Body of pancreas (tissue), 4 donors: ENCODE measurements at regions not wholly inside any gene's neighbourhood (a gene's known extent, or its start where the extent isn't known, plus 50 kb on each side); places are given as distances from the start of the nearest gene placed in this dataset.

Experiments
- ATAC-seq: fragments of 150-250 bp; one replicate; pipeline ENCODE4 v1.9.1; 2016
- DNase-seq, 4 donors: peaks; one replicate each; pipeline ENCODE4 v3.0.0-alpha.2; 2019
- H3K27ac ChIP-seq, 4 donors: fragments of 200-600 bp; sonication (generic); 1 replicate in 3 of 4; 2 replicates in 1 of 4; pipeline versions ENCODE4 v1.5.1 to v1.6.1; 2016 to 2019; ENCODE audit warnings: mild to moderate bottlenecking in 1 of 4, mixed read lengths in 1 of 4, moderate library complexity in 1 of 4
- H3K27me3 ChIP-seq, 2 donors: fragments of 200-600 bp; sonication (generic); one replicate each; pipeline ENCODE4 v1.6.0; 2016; ENCODE audit warnings: mild to moderate bottlenecking in 1 of 2
- H3K36me3 ChIP-seq, 2 donors: fragments of 200-600 bp; sonication (generic); replicated peaks in 1 of 2; 2 replicates each; pipeline ENCODE4 v1.5.1; 2016; ENCODE audit warnings: low read depth in 2 of 2; ENCODE audit not compliant: insufficient read depth in 1 of 2
- H3K4me1 ChIP-seq: fragments of 200-600 bp; sonication (generic); one replicate; pipeline ENCODE4 v1.6.0; 2016
- H3K4me3 ChIP-seq, 2 donors: fragments of 200-600 bp; sonication (generic); 1 replicate in 1 of 2; 2 replicates in 1 of 2; pipeline ENCODE4 v1.5.1; 2016 to 2019
- H3K9me3 ChIP-seq, 3 donors: fragments of 200-600 bp; sonication (generic); 1 replicate in 2 of 3; 2 replicates in 1 of 3; pipeline ENCODE4 v1.5.1; 2016
- CTCF ChIP-seq, 7 experiments: fragments of 450-650 bp in 4 of 7; fragments of 200-600 bp in 3 of 7; sonication (generic) in 3 of 7; IDR thresholded peaks; one replicate each; pipeline ENCODE4 v1.5.1; 2016 to 2019; ENCODE audit warnings: antibody characterized with exemption in 7 of 7
- POLR2A ChIP-seq, 3 donors: fragments of 450-650 bp; IDR thresholded peaks; one replicate each; pipeline ENCODE4 v1.6.1; 2016; ENCODE audit warnings: antibody characterized with exemption in 3 of 3, mild to moderate bottlenecking in 2 of 3
- WGBS, 2 donors: methylation state at CpG; one replicate each; pipeline ENCODE4 v1.1.5; 2017; 5-methylcytosine and 5-hydroxymethylcytosine counted together
- intact Hi-C: fragments of 100-400 bp; cut with DNase I; formaldehyde crosslinking; loops from one replicate; pipeline ENCODE4 v1.15.1; 2023

GRCh38 chr6:76240092-76240491 is 167.6 kb upstream of the IMPG1 start:
- no peak for TF ChIP-seq POLR2A (IDR thresholded peaks at IDR 0.05)
- TF ChIP-seq CTCF (IDR thresholded peaks at IDR 0.05) = no peak
- Histone ChIP-seq H3K27ac (no peak overlapping the region), H3K36me3 (no peaks in the 10 kb centered on the region), H3K9me3 (no peaks in the 10 kb centered on the region), H3K4me3 (no peak overlapping the region), H3K4me1 (no peaks in the 10 kb centered on the region), H3K27me3 (no peaks in the 10 kb centered on the region)
- intact Hi-C loops = no loop called here
- DNase-seq (no peak), ATAC-seq (no peak)

- WGBS, 2 donors = 51% methylated on average over 2 of the region's 2 CpGs
- no peaks in the 10 kb centered on the region for H3K27me3 ChIP-seq
- H3K27ac ChIP-seq = no peak overlapping the region
- H3K9me3 ChIP-seq = no peaks in the 10 kb centered on the region
- DNase-seq = peak; percentile 16 to 55 (median 38)
- H3K4me3 ChIP-seq = no peak overlapping the region
- peak; percentile 71 for ATAC-seq
- no peaks in the 10 kb centered on the region for H3K36me3 ChIP-seq
- no peaks in the 10 kb centered on the region for H3K4me1 ChIP-seq
- TF ChIP-seq POLR2A (IDR thresholded peaks at IDR 0.05) (no peak), CTCF (IDR thresholded peaks at IDR 0.05) (peak in 2 of 7 experiments; percentile 22 to 29)
- intact Hi-C loops = no loop called here
Measured at GRCh38 chr6:76230711-76231110, 158.2 kb upstream of the IMPG1 start.

GRCh38 chr6:76222189-76222588 is 149.7 kb upstream of the IMPG1 start:
- no peaks in the 10 kb centered on the region for H3K27me3 ChIP-seq
- no peak overlapping the region for H3K27ac ChIP-seq
- no peak overlapping the region for H3K4me3 ChIP-seq
- intact Hi-C loops = no loop called here
- ATAC-seq (no peak), DNase-seq (no peak)
- no peaks in the 10 kb centered on the region for H3K36me3 ChIP-seq
- TF ChIP-seq CTCF (IDR thresholded peaks at IDR 0.05) (no peak), POLR2A (IDR thresholded peaks at IDR 0.05) (no peak)
- H3K4me1 ChIP-seq = peaks cover 8% of the 10 kb centered on the region
- H3K9me3 ChIP-seq = no peaks in the 10 kb centered on the region
- 79 to 81% methylated on average over 2 of the region's 2 CpGs for WGBS, 2 donors

GRCh38 chr6:76221525-76221924 is 149.1 kb upstream of the IMPG1 start:
- H3K27me3 ChIP-seq = no peaks in the 10 kb centered on the region
- WGBS, 2 donors = 84 to 94% methylated on average over 1 of the region's 1 CpG
- H3K4me1 ChIP-seq = peaks cover 8% of the 10 kb centered on the region
- no peak overlapping the region for H3K27ac ChIP-seq
- intact Hi-C loops = no loop called here
- no peak for TF ChIP-seq POLR2A (IDR thresholded peaks at IDR 0.05)
- TF ChIP-seq CTCF (IDR thresholded peaks at IDR 0.05) = no peak
- no peak overlapping the region for H3K4me3 ChIP-seq
- no peaks in the 10 kb centered on the region for H3K9me3 ChIP-seq
- H3K36me3 ChIP-seq = no peaks in the 10 kb centered on the region
- DNase-seq = no peak
- ATAC-seq = no peak

GRCh38 chr6:76220805-76221204 is 148.3 kb upstream of the IMPG1 start:
- ATAC-seq (no peak), DNase-seq (no peak)
- intact Hi-C loops = no loop called here
- no peaks in the 10 kb centered on the region for H3K36me3 ChIP-seq
- H3K4me3 ChIP-seq = no peak overlapping the region
- peaks cover 8% of the 10 kb centered on the region for H3K4me1 ChIP-seq
- no peaks in the 10 kb centered on the region for H3K27me3 ChIP-seq
- TF ChIP-seq CTCF (IDR thresholded peaks at IDR 0.05) (no peak), POLR2A (IDR thresholded peaks at IDR 0.05) (no peak)
- no peaks in the 10 kb centered on the region for H3K9me3 ChIP-seq
- H3K27ac ChIP-seq = no peak overlapping the region
- WGBS, 2 donors = 58 to 65% methylated on average over 3 of the region's 3 CpGs
